BLaER1 treated with 17β-estradiol and CSF1 and Interleukin-3, amounts not matched to agents 10 nM and 100 nM (cell line): ENCODE measurements at regions not wholly inside any gene's neighbourhood (a gene's known extent, or its start where the extent isn't known, plus 50 kb on each side); places are given as distances from the start of the nearest gene placed in this dataset.

Experiments used
- H3K27ac ChIP-seq, 11 experiments: shearing (Covaris generic); formaldehyde crosslinking; 2 replicates each; pipeline ENCODE4 v1.8.1; 2022
- H3K27me3 ChIP-seq, 11 experiments: shearing (Covaris generic); formaldehyde crosslinking; 2 replicates each; pipeline ENCODE4 v1.8.1; 2022
- H3K36me3 ChIP-seq, 11 experiments: shearing (Covaris generic); formaldehyde crosslinking; 2 replicates each; pipeline ENCODE4 v1.8.1; 2022
- H3K4me1 ChIP-seq, 10 experiments: shearing (Covaris generic); formaldehyde crosslinking; 2 replicates each; pipeline ENCODE4 v1.8.1; 2022
- H3K4me2 ChIP-seq, 11 experiments: shearing (Covaris generic); formaldehyde crosslinking; 2 replicates each; pipeline ENCODE4 v1.8.1; 2022
- H3K4me3 ChIP-seq, 10 experiments: shearing (Covaris generic); formaldehyde crosslinking; 2 replicates each; pipeline ENCODE4 v1.8.1; 2022
- H3K9ac ChIP-seq, 11 experiments: shearing (Covaris generic); formaldehyde crosslinking; 2 replicates each; pipeline ENCODE4 v1.8.1; 2022
- H3K9me3 ChIP-seq, 11 experiments: shearing (Covaris generic); formaldehyde crosslinking; replicated peaks in 1 of 11; 2 replicates each; pipeline ENCODE4 v1.8.1; 2022
- H4K20me1 ChIP-seq, 11 experiments: shearing (Covaris generic); formaldehyde crosslinking; 2 replicates each; pipeline ENCODE4 v1.8.1; 2022
- Cebpa-rat ChIP-seq, 11 experiments: shearing (Covaris generic); IDR thresholded peaks; 2 replicates each; pipeline ENCODE4 v1.8.1; 2022

GRCh38 chr7:86243171-86243570, 400.5 kb upstream of the GRM3 start:
- no peaks in the 10 kb centered on the region for H3K36me3 ChIP-seq
- H3K9ac ChIP-seq, result no peak overlapping the region
- no peak overlapping the region for H3K27ac ChIP-seq
- H3K4me1 ChIP-seq, result no peaks in the 10 kb centered on the region
- TF ChIP-seq Cebpa-rat (IDR thresholded peaks at IDR 0.05), result no peak
- no peak overlapping the region for H3K4me3 ChIP-seq
- H3K27me3 ChIP-seq, result no peaks in the 10 kb centered on the region
- no peak overlapping the region for H3K4me2 ChIP-seq
- H3K9me3 ChIP-seq, result no peaks in the 10 kb centered on the region
- H4K20me1 ChIP-seq, result no peaks in the 10 kb centered on the region

- no peaks in the 10 kb centered on the region for H3K27me3 ChIP-seq
- H3K4me3 ChIP-seq, result no peak overlapping the region
- H4K20me1 ChIP-seq, result no peaks in the 10 kb centered on the region
- H3K4me1 ChIP-seq, result no peaks in the 10 kb centered on the region
- H3K9me3 ChIP-seq, result peaks cover 19 to 44% (median 27%) of the 10 kb centered on the region in 11 experiments; a peak in 19 of 22 replicates
- no peak for TF ChIP-seq Cebpa-rat (IDR thresholded peaks at IDR 0.05)
- H3K36me3 ChIP-seq, result no peaks in the 10 kb centered on the region
- no peak overlapping the region for H3K9ac ChIP-seq
- H3K4me2 ChIP-seq, result no peak overlapping the region
- H3K27ac ChIP-seq, result no peak overlapping the region
Observed at GRCh38 chr7:86226191-86226590, 417.5 kb upstream of the GRM3 start.

GRCh38 chr7:86222806-86223205, 420.9 kb upstream of the GRM3 start:
- Histone ChIP-seq H3K36me3 (no peaks in the 10 kb centered on the region), H3K4me2 (no peak overlapping the region), H3K4me1 (no peaks in the 10 kb centered on the region), H3K9ac (no peak overlapping the region), H3K27me3 (no peaks in the 10 kb centered on the region), H4K20me1 (no peaks in the 10 kb centered on the region), H3K9me3 (peaks cover 19 to 44% (median 27%) of the 10 kb centered on the region in 11 experiments; a peak in 19 of 22 replicates), H3K27ac (no peak overlapping the region), H3K4me3 (no peak overlapping the region)
- TF ChIP-seq Cebpa-rat (IDR thresholded peaks at IDR 0.05), result no peak

GRCh38 chr7:86214734-86215133, 429.0 kb upstream of the GRM3 start:
- no peak overlapping the region for H3K27ac ChIP-seq
- H3K27me3 ChIP-seq, result no peaks in the 10 kb centered on the region
- no peaks in the 10 kb centered on the region for H3K4me1 ChIP-seq
- H3K4me3 ChIP-seq, result no peak overlapping the region
- no peaks in the 10 kb centered on the region for H4K20me1 ChIP-seq
- no peaks in the 10 kb centered on the region for H3K36me3 ChIP-seq
- TF ChIP-seq Cebpa-rat (IDR thresholded peaks at IDR 0.05), result no peak
- no peaks in the 10 kb centered on the region for H3K9me3 ChIP-seq
- H3K4me2 ChIP-seq, result no peak overlapping the region
- no peak overlapping the region for H3K9ac ChIP-seq

- TF ChIP-seq Cebpa-rat (IDR thresholded peaks at IDR 0.05), result no peak
- Histone ChIP-seq H3K9ac (no peak overlapping the region), H3K27me3 (no peaks in the 10 kb centered on the region), H3K9me3 (no peaks in the 10 kb centered on the region), H3K4me2 (no peak overlapping the region), H3K27ac (no peak overlapping the region), H4K20me1 (no peaks in the 10 kb centered on the region), H3K4me1 (no peaks in the 10 kb centered on the region), H3K4me3 (no peak overlapping the region), H3K36me3 (no peaks in the 10 kb centered on the region)
Observed at GRCh38 chr7:86212976-86213375, 430.7 kb upstream of the GRM3 start.

GRCh38 chr7:86209036-86209435, 434.7 kb upstream of the GRM3 start:
- H3K9ac ChIP-seq, result no peak overlapping the region
- no peak overlapping the region for H3K4me3 ChIP-seq
- H3K9me3 ChIP-seq, result no peaks in the 10 kb centered on the region; a peak in 1 of 22 replicates
- no peak overlapping the region for H3K4me2 ChIP-seq
- no peak overlapping the region for H3K27ac ChIP-seq
- no peaks in the 10 kb centered on the region for H3K27me3 ChIP-seq
- H3K4me1 ChIP-seq, result no peaks in the 10 kb centered on the region
- TF ChIP-seq Cebpa-rat (IDR thresholded peaks at IDR 0.05), result no peak
- no peaks in the 10 kb centered on the region for H3K36me3 ChIP-seq
- H4K20me1 ChIP-seq, result no peaks in the 10 kb centered on the region

GRCh38 chr7:86207740-86208139, 436.0 kb upstream of the GRM3 start:
- TF ChIP-seq Cebpa-rat (IDR thresholded peaks at IDR 0.05), result no peak
- no peaks in the 10 kb centered on the region for H3K36me3 ChIP-seq
- no peak overlapping the region for H3K4me2 ChIP-seq
- H4K20me1 ChIP-seq, result no peaks in the 10 kb centered on the region
- H3K9ac ChIP-seq, result no peak overlapping the region
- peaks cover 5 to 7% (median 6%) of the 10 kb centered on the region in 11 experiments for H3K9me3 ChIP-seq
- no peaks in the 10 kb centered on the region for H3K27me3 ChIP-seq
- H3K4me3 ChIP-seq, result no peak overlapping the region
- no peaks in the 10 kb centered on the region for H3K4me1 ChIP-seq
- no peak overlapping the region for H3K27ac ChIP-seq

- H3K9ac ChIP-seq, result no peak overlapping the region
- TF ChIP-seq Cebpa-rat (IDR thresholded peaks at IDR 0.05), result no peak
Observed at GRCh38 chr7:86202833-86203232, 440.9 kb upstream of the GRM3 start.

GRCh38 chr7:86201767-86202166, 441.9 kb upstream of the GRM3 start:
- Histone ChIP-seq H3K9me3 (peaks cover 17 to 20% (median 18%) of the 10 kb centered on the region in 11 experiments), H3K4me2 (no peak overlapping the region), H4K20me1 (no peaks in the 10 kb centered on the region), H3K27me3 (no peaks in the 10 kb centered on the region), H3K36me3 (no peaks in the 10 kb centered on the region), H3K4me1 (no peaks in the 10 kb centered on the region), H3K4me3 (no peak overlapping the region), H3K27ac (no peak overlapping the region), H3K9ac (no peak overlapping the region)
- TF ChIP-seq Cebpa-rat (IDR thresholded peaks at IDR 0.05), result no peak

More at GRCh38 chr7:86202833-86203232, 440.9 kb upstream of the GRM3 start:
- Histone ChIP-seq H3K9me3 (peaks cover 17 to 20% (median 18%) of the 10 kb centered on the region in 11 experiments), H4K20me1 (no peaks in the 10 kb centered on the region), H3K27ac (no peak overlapping the region), H3K4me1 (no peaks in the 10 kb centered on the region), H3K27me3 (no peaks in the 10 kb centered on the region), H3K4me3 (no peak overlapping the region), H3K36me3 (no peaks in the 10 kb centered on the region), H3K4me2 (no peak overlapping the region)

- Histone ChIP-seq H3K9me3 (peaks cover 17 to 20% (median 18%) of the 10 kb centered on the region in 11 experiments), H3K27ac (no peak overlapping the region), H4K20me1 (no peaks in the 10 kb centered on the region), H3K9ac (no peak overlapping the region), H3K4me2 (no peak overlapping the region), H3K36me3 (no peaks in the 10 kb centered on the region), H3K27me3 (no peaks in the 10 kb centered on the region), H3K4me1 (no peaks in the 10 kb centered on the region), H3K4me3 (no peak overlapping the region)
- TF ChIP-seq Cebpa-rat (IDR thresholded peaks at IDR 0.05), result no peak
Observed at GRCh38 chr7:86199881-86200614, 443.7 kb upstream of the GRM3 start.
